ENCODE measurements at regions not wholly inside any gene's neighbourhood (a gene's known extent, or its start where the extent isn't known, plus 50 kb on each side); places are given as distances from the start of the nearest gene placed in this dataset.
A peak's percentile ranks its signal among the peaks of the same experiment; 100 is the strongest.

GRCh38 chr9:103898550-103898949 lies 195.6 kb upstream of the SMC2 start:
- DNase-seq (ENCODE audit: low read depth), result no peak
- TF ChIP-seq CTCF (IDR thresholded peaks at IDR 0.05; ENCODE audit: insufficient read depth, low read depth, low read length, missing control alignments), result no peak
- no peak overlapping the region for H3K4me3 ChIP-seq (ENCODE audit: low read length)

- DNase-seq (ENCODE audit: low read depth), result no peak
- TF ChIP-seq CTCF (IDR thresholded peaks at IDR 0.05; ENCODE audit: insufficient read depth, low read depth, low read length, missing control alignments), result no peak
- H3K4me3 ChIP-seq (ENCODE audit: low read length), result no peak overlapping the region
Observed at GRCh38 chr9:103899866-103900265, 194.2 kb upstream of the SMC2 start.

- TF ChIP-seq CTCF (IDR thresholded peaks at IDR 0.05; ENCODE audit: insufficient read depth, low read depth, low read length, missing control alignments), result no peak
- no peak overlapping the region for H3K4me3 ChIP-seq (ENCODE audit: low read length)
- DNase-seq (ENCODE audit: low read depth), result no peak
Observed at GRCh38 chr9:103900466-103900865, 193.6 kb upstream of the SMC2 start.

GRCh38 chr9:103902263-103902662 lies 191.8 kb upstream of the SMC2 start:
- no peak overlapping the region for H3K4me3 ChIP-seq (ENCODE audit: low read length)
- no peak for TF ChIP-seq CTCF (IDR thresholded peaks at IDR 0.05; ENCODE audit: insufficient read depth, low read depth, low read length, missing control alignments)
- DNase-seq (ENCODE audit: low read depth), result no peak

GRCh38 chr9:103904242-103904641 lies 189.9 kb upstream of the SMC2 start:
- no peak overlapping the region for H3K4me3 ChIP-seq (ENCODE audit: low read length)
- DNase-seq (ENCODE audit: low read depth), result no peak
- no peak for TF ChIP-seq CTCF (IDR thresholded peaks at IDR 0.05; ENCODE audit: insufficient read depth, low read depth, low read length, missing control alignments)

- H3K4me3 ChIP-seq (ENCODE audit: low read length), result no peak overlapping the region
- no peak for TF ChIP-seq CTCF (IDR thresholded peaks at IDR 0.05; ENCODE audit: insufficient read depth, low read depth, low read length, missing control alignments)
- peak; percentile 36 for DNase-seq (ENCODE audit: low read depth)
Observed at GRCh38 chr9:103913899-103914298, 180.2 kb upstream of the SMC2 start.

GRCh38 chr9:103919605-103920209 lies 174.4 kb upstream of the SMC2 start:
- DNase-seq (ENCODE audit: low read depth), result no peak
- no peak overlapping the region for H3K4me3 ChIP-seq (ENCODE audit: low read length)
- no peak for TF ChIP-seq CTCF (IDR thresholded peaks at IDR 0.05; ENCODE audit: insufficient read depth, low read depth, low read length, missing control alignments)
